ENCODE measurements at regions not wholly inside any gene's neighbourhood (a gene's known extent, or its start where the extent isn't known, plus 50 kb on each side); places are given as distances from the start of the nearest gene placed in this dataset.
A peak's percentile ranks its signal among the peaks of the same experiment; 100 is the strongest.

DNA sequence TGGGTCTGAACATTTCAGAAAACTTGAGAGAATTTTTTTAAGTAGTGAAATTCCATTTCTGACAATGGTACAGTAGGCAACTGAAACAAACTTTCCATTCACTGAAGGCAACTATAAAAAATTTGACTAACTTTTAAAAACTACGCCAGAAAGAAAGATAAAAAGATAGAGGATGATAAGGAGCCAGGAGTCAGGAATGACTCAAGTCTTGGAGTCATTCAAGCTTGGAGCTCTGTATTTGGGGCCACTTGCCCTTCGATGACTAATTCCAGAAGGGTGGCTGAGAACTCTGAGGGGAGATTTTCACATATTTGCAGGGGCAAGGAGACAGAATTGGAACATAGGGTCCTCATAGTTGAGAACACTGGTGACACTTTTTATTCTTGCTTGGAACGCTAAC is 1083.2 kb upstream of the CNTN5 start:
- DNase-seq (ENCODE audit: low read depth), result peak; percentile 45
- TF ChIP-seq, protein P1, sequence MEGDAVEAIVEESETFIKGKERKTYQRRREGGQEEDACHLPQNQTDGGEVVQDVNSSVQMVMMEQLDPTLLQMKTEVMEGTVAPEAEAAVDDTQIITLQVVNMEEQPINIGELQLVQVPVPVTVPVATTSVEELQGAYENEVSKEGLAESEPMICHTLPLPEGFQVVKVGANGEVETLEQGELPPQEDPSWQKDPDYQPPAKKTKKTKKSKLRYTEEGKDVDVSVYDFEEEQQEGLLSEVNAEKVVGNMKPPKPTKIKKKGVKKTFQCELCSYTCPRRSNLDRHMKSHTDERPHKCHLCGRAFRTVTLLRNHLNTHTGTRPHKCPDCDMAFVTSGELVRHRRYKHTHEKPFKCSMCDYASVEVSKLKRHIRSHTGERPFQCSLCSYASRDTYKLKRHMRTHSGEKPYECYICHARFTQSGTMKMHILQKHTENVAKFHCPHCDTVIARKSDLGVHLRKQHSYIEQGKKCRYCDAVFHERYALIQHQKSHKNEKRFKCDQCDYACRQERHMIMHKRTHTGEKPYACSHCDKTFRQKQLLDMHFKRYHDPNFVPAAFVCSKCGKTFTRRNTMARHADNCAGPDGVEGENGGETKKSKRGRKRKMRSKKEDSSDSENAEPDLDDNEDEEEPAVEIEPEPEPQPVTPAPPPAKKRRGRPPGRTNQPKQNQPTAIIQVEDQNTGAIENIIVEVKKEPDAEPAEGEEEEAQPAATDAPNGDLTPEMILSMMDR (IDR thresholded peaks at IDR 0.05; ENCODE audit: insufficient read depth, low read depth, low read length), result no peak
- no peak overlapping the region for H3K4me3 ChIP-seq (ENCODE audit: low read depth, low read length)

DNA sequence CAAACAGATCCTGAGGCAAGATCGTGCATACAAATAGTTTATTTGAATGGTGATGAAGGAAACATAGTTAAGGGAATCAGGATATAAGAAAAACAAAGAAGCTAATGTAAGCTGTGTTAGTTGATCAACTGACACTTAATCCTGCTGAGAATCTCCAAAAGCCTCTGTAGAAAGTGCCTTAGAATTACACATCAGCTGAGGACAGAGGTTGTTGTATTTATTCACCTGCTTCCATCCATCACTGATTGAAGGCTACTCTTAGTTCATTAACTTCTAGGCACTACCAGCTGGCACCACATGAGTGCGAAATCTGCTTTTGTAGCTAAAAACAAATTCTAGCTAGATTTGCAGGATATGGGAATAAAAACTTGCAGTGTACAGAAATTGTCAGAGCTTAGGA is 1082.0 kb upstream of the CNTN5 start:
- no peak overlapping the region for H3K4me3 ChIP-seq (ENCODE audit: low read depth, low read length)
- no peak for DNase-seq (ENCODE audit: low read depth)
- TF ChIP-seq, protein P1 (IDR thresholded peaks at IDR 0.05; ENCODE audit: insufficient read depth, low read depth, low read length), result no peak

DNA sequence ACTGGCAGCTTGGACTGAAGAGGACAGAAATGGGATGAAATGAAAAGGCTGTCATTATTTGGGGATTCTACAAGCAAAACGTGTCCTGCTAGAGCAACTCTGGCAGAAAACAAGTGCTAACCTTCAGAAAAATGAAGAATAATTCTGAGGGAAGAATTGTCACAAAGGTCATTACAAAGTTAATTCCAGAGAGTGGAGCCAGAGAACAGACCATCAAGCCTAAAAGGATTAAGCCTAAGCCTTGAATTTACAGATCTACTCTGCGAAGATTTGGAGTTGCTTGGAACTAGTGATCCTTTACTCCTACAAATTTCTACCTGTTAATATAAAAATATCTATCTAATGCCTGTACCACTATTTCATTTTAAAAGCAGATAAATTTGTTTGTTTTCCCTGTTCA is 1077.3 kb upstream of the CNTN5 start:
- TF ChIP-seq, protein P1 (IDR thresholded peaks at IDR 0.05; ENCODE audit: insufficient read depth, low read depth, low read length), result no peak
- no peak for DNase-seq (ENCODE audit: low read depth)
- H3K4me3 ChIP-seq (ENCODE audit: low read depth, low read length), result no peak overlapping the region

DNA sequence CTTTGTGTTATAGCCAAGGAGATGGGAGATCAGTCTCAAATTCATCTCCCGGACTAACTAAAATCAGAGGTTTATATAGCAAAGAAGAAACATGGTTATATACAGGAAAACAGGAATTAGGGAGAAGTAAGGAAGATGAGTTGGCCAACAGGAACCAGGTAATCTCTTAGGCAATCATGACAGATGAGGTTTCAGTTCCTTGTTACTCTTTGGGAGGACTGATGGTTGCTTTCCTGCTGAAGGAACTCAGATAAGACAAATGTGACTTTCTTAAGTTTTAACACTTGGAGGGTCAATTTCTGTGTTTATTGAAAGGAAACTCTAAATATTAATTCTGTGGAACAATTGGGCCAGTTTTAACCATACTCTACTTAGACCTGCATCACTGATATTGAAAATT is 1072.0 kb upstream of the CNTN5 start:
- no peak for DNase-seq (ENCODE audit: low read depth)
- TF ChIP-seq, protein P1 (IDR thresholded peaks at IDR 0.05; ENCODE audit: insufficient read depth, low read depth, low read length), result no peak
- H3K4me3 ChIP-seq (ENCODE audit: low read depth, low read length), result no peak overlapping the region

DNA sequence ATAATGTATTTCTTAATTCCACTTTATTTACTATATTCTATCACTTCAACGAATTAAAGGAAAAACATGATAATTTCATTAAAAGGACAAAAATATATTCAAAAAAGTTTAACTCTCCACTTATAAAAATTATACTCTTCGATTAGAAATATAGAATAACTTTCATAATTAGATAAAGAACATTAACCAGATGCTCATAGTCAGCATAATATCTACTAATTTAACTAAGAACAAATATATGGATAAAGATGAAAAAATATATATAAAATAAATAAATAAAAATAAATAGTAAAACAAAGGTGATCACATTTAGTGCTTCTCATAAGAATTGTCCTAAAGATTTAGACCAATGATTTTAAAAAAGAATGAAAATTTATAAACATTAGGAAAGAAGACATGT is 1065.2 kb upstream of the CNTN5 start:
- TF ChIP-seq, protein P1 (IDR thresholded peaks at IDR 0.05; ENCODE audit: insufficient read depth, low read depth, low read length), result no peak
- no peak overlapping the region for H3K4me3 ChIP-seq (ENCODE audit: low read depth, low read length)
- no peak for DNase-seq (ENCODE audit: low read depth)

DNA sequence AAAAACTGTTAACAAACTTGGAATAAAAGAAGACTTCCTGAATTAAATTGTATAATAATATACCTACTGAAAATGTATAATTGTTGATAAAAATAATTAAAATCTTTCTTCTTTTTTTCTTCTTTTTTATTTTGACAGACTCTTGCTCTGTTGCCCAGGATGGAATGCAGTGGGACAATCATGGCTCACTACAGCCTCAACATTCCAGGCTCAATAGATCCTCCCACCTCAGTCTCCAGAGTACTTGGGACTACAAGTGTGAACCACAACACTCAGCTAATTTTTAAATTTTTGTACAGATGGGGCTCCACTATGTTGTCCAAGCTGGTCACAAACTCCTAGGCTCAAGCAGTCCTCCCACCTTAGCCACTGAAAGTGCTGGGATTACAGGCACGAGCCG is 1063.8 kb upstream of the CNTN5 start:
- no peak overlapping the region for H3K4me3 ChIP-seq (ENCODE audit: low read depth, low read length)
- DNase-seq (ENCODE audit: low read depth), result no peak
- TF ChIP-seq, protein P1 (IDR thresholded peaks at IDR 0.05; ENCODE audit: insufficient read depth, low read depth, low read length), result no peak

DNA sequence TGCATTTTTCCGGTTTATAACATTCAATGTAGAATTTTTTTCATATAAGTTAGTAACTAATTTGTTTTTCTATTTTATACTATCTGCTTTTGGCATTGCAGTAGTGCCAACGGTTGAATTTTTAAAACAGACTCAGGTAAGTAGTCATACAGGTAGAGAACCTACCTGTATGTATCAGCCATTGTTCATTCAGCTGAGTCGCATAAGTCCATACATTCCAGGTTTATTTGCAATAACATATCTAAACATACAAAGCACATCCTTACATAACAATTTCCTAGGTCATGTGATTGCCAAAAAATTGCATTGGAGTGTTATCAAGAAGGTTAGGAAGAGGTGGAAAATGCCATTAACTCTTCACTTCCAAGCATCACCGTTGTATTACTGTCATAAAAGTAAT is 1059.3 kb upstream of the CNTN5 start:
- DNase-seq (ENCODE audit: low read depth), result no peak

More for the DNA sequence above, 1059.3 kb upstream of the CNTN5 start:
- H3K4me3 ChIP-seq (ENCODE audit: low read depth, low read length), result no peak overlapping the region
- TF ChIP-seq, protein P1 (IDR thresholded peaks at IDR 0.05; ENCODE audit: insufficient read depth, low read depth, low read length), result no peak

All from fibroblast of villous mesenchyme (primary cell).